AG04449 (cell line): ENCODE measurements at regions not wholly inside any gene's neighbourhood (a gene's known extent, or its start where the extent isn't known, plus 50 kb on each side); places are given as distances from the start of the nearest gene placed in this dataset.
"Not testable (repeated sequence)": the region's sequence is repeated elsewhere in the genome, so short reads cannot be mapped to it uniquely, and the experiment has no call there.

ENCODE experiments used
- CTCF ChIA-PET: fragments of 350-600 bp; formaldehyde crosslinking; extraction: SDS; loops from one replicate; lab custom pipeline; 2021; ENCODE audit warnings: antibody characterized with exemption; lab: Yijun Ruan, JAX
- POLR2A ChIA-PET: fragments of 400-600, 350-600 bp; formaldehyde crosslinking; extraction: SDS; loops from one replicate; lab custom pipeline; 2020; ENCODE audit warnings: antibody characterized with exemption, inconsistent platforms; lab: Yijun Ruan, JAX
- DNase-seq: peaks from one replicate; pipeline ENCODE4 v3.0.0-alpha.2; 2010; ENCODE audit warnings: low read depth, low spot score
- H3K4me3 ChIP-seq: 2 replicates; pipeline ENCODE4 v1.5.1; 2011; ENCODE audit warnings: low read depth, mild to moderate bottlenecking, control low read depth, low read length
- CTCF ChIP-seq: IDR thresholded peaks from one replicate; pipeline ENCODE4 v1.5.1; 2011; ENCODE audit warnings: mild to moderate bottlenecking, moderate library complexity, low read length, control low read depth, inconsistent platforms; ENCODE audit not compliant: insufficient read depth; ENCODE audit errors: missing control alignments

DNA sequence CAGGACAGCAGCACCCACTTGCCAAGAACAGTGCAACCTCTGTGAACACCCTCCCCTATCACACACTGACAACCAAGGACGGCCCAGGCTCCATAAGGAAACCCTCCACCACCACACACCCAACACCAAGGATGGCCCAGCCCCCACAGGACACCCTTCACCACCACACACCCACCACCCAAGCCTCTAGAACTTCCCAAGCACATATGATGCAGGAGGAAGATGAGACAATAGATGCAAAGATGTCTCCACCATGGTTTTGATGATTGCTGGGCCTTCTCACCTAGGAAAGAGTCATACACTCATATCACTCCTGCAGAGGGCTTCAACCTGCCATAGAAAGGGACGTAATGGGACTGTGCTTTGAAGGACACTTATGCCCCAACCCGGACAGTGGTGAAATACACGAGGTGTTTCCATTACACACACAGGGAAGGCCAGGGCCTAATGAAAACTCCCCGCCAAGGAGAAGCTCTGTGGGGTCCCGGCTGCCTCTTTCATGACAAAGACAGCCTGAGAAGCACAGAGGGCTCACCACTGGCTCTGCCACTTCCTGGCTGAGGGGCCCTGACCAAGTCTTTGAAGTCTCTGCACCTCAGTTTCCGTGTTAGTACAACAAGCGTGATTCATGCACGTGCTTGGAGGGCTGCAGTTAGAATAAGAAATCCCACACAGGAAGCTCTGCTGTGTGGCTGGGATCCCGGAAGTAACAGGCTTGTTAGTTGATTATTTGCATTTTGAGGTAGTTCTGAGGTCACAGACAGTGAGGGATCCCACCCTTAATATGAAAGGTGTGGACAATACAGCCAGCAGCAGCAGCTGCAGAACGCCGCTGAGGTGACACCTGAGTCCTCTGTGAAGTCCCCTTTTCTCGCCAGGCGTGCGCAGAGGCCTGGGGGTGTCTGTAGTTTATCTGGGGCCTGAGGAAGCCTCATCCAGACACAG is 61.9 kb upstream of the ATP12A start:
- no peak overlapping the region for H3K4me3 ChIP-seq
- no peak for TF ChIP-seq CTCF
- ChIA-PET POLR2A (no interaction called here), CTCF (interaction anchor here (1.1 to 1.2 kb wide), 2 partner anchors 10 to 108 kb away, joined by 3 to 4 read pairs; no protein-coding TSS in a partner anchor)
- DNase-seq = no peak

- ChIA-PET CTCF (interaction anchor here (1.1 to 1.2 kb wide), 2 partner anchors 9 to 107 kb away, joined by 3 to 4 read pairs; no protein-coding TSS in a partner anchor), POLR2A (interaction anchor here (0.6 kb wide), 1 partner anchor 286 kb away, joined by 3 read pairs; no protein-coding TSS in a partner anchor)
- TF ChIP-seq CTCF = no peak
- no peak for DNase-seq
- no peak overlapping the region for H3K4me3 ChIP-seq
Measured at GRCh38 chr13:24619282-24619681, 60.9 kb upstream of the ATP12A start.

DNA sequence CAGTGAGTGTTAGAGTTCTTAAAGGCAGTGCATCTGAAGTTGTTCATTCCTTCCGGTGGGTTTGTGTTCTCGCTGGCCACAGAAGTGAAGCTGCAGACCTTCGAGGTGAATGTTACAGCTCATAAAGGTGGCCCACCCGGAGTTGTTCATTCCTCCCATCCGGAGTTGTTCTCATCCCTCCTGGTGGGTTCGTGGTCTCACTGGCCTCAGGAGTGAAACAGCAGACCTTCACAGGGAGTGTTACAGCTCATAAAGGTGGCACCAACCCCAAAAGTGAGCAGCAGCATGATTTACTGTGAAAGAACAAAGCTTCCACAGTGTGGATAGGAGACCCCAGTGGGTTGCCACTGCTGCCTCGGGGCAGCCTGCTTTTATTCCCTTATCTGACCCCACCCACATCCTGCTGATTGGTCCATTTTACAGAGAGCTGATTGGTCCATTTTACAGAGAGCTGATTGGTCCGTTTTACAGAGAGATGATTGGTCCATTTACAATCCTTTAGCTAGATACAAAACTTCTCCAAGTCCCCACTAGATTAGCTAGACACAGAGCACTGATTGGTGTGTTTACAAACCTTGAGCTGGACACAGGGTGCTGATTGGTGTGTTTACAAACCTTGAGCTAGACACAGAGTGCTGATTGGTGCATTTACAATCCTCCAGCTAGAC is 57.6 kb upstream of the ATP12A start:
- POLR2A ChIA-PET, DNase-seq, H3K4me3 ChIP-seq: not testable (repeated sequence)
- CTCF ChIA-PET = interaction anchor here (1.0 kb wide), 3 partner anchors 8 to 110 kb away, joined by 3 to 4 read pairs (median 3); no protein-coding TSS in a partner anchor

DNA sequence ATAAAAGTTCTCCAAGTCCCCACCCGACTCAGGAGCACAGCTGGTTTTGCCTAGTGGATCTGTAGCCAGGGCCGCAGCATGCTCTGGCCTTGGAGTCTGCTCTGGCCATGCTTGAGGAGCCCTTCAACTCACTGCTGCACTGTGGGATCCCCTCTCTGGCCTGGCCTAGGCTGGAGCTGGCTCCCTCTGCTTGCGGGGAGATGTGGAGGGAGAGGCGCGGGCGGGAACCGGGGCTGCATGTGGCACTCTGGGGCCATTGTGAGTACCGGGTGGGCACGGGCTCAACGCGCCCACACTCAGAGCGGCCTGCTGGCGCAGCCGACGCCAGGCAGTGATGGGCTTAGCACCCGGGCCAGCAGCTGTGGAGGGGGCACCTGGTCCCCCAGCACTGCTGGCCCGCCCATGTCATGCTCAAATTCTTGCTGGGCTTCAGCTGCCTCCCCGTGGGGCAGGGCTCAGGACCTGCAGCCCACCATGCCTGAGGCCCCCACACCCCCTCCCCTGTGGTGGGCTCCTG is 57.0 kb upstream of the ATP12A start:
- ChIA-PET CTCF (interaction anchor here (1.0 kb wide), 2 partner anchors 104 to 110 kb away, joined by 3 to 4 read pairs; no protein-coding TSS in a partner anchor), POLR2A (no interaction called here)
- no peak overlapping the region for H3K4me3 ChIP-seq
- DNase-seq = no peak
- no peak for TF ChIP-seq CTCF

- no peak overlapping the region for H3K4me3 ChIP-seq
- no peak for TF ChIP-seq CTCF
- POLR2A ChIA-PET = no interaction called here
- DNase-seq = no peak
- CTCF ChIA-PET = interaction anchor here (0.9 to 1.8 kb wide), 3 partner anchors 18 to 102 kb away, joined by 5 to 6 read pairs (median 5); no protein-coding TSS in a partner anchor
Measured at GRCh38 chr13:24624363-24624762, 55.8 kb upstream of the ATP12A start.

- no peak overlapping the region for H3K4me3 ChIP-seq
- no peak for DNase-seq
- ChIA-PET CTCF (interaction anchor here (0.9 to 3.5 kb wide), 6 partner anchors 18 to 102 kb away, joined by 3 to 29 read pairs (median 6); no protein-coding TSS in a partner anchor), POLR2A (no interaction called here)
- no peak for TF ChIP-seq CTCF
Measured at GRCh38 chr13:24624801-24625231, 55.4 kb upstream of the ATP12A start.
